Fibroblast of lung (primary cell): ENCODE measurements at regions not wholly inside any gene's neighbourhood (a gene's known extent, or its start where the extent isn't known, plus 50 kb on each side); places are given as distances from the start of the nearest gene placed in this dataset.

Experiments used
- DNase-seq, 2 donors: peaks; one replicate each; pipeline versions ENCODE4 v3.0.0 to v3.0.0-alpha.2; 2010; ENCODE audit warnings: low read depth in 2 of 2
- H2AFZ ChIP-seq: 2 replicates; pipeline ENCODE4 v1.5.1; 2012; ENCODE audit warnings: low read length, control low read depth, inconsistent platforms
- H3K27ac ChIP-seq: 2 replicates; pipeline ENCODE4 v1.5.1; 2011; ENCODE audit warnings: low read length, control low read depth; ENCODE audit not compliant: insufficient read depth
- H3K27me3 ChIP-seq: 2 replicates; pipeline ENCODE4 v1.5.1; 2011; ENCODE audit warnings: mild to moderate bottlenecking, low read length; ENCODE audit not compliant: control insufficient read depth, insufficient read depth
- H3K36me3 ChIP-seq: 2 replicates; pipeline ENCODE4 v1.5.1; 2011; ENCODE audit warnings: low read length; ENCODE audit not compliant: control insufficient read depth, insufficient read depth
- H3K4me1 ChIP-seq: 2 replicates; pipeline ENCODE4 v1.5.1; 2011; ENCODE audit warnings: low read length; ENCODE audit not compliant: control insufficient read depth, insufficient read depth; ENCODE audit errors: extremely low read depth
- H3K4me2 ChIP-seq: 2 replicates; pipeline ENCODE4 v1.5.1; 2011; ENCODE audit warnings: low read length, control low read depth; ENCODE audit not compliant: insufficient read depth; ENCODE audit errors: extremely low read depth
- H3K4me3 ChIP-seq, 4 experiments: fragments of 200-600 bp in 1 of 4; sonication (generic) in 1 of 4; replicated peaks in 1 of 4; 2 replicates each; pipeline ENCODE4 v1.5.1; 2011 to 2016; ENCODE audit warnings: low read length in 4 of 4, low read depth in 3 of 4, mild to moderate bottlenecking in 3 of 4, control low read depth in 2 of 4, inconsistent platforms in 1 of 4, mixed read lengths in 1 of 4; ENCODE audit not compliant: insufficient read depth in 1 of 4; ENCODE audit errors: control extremely low read depth in 1 of 4
- H3K79me2 ChIP-seq: 2 replicates; pipeline ENCODE4 v1.5.1; 2012; ENCODE audit warnings: mild to moderate bottlenecking, low read length, inconsistent platforms; ENCODE audit not compliant: control insufficient read depth, insufficient read depth
- H3K9ac ChIP-seq: 2 replicates; pipeline ENCODE4 v1.5.1; 2011; ENCODE audit warnings: mild to moderate bottlenecking, low read length, control low read depth; ENCODE audit not compliant: insufficient read depth
- H3K9me3 ChIP-seq: 2 replicates; pipeline ENCODE4 v1.5.1; 2012; ENCODE audit warnings: low read depth, low read length; ENCODE audit not compliant: control insufficient read depth, insufficient read depth
- H4K20me1 ChIP-seq: 2 replicates; pipeline ENCODE4 v1.5.1; 2011; ENCODE audit warnings: low read length; ENCODE audit not compliant: control insufficient read depth, insufficient read depth; ENCODE audit errors: extremely low read depth
- EZH2 ChIP-seq: IDR thresholded peaks from 2 replicates; pipeline ENCODE4 v1.5.1; 2012; ENCODE audit warnings: low read length, control low read depth, mild to moderate bottlenecking; ENCODE audit errors: missing control alignments
- TF ChIP-seq, protein P1 (sequence below), 2 donors: IDR thresholded peaks in 1 of 2; conservative IDR thresholded peaks in 1 of 2; 1 replicate in 1 of 2; 2 replicates in 1 of 2; pipeline ENCODE4 v1.5.1; 2011 to 2012; ENCODE audit warnings: low read length in 2 of 2, control low read depth in 1 of 2, inconsistent platforms in 1 of 2, low read depth in 1 of 2, mild to moderate bottlenecking in 1 of 2

DNA sequence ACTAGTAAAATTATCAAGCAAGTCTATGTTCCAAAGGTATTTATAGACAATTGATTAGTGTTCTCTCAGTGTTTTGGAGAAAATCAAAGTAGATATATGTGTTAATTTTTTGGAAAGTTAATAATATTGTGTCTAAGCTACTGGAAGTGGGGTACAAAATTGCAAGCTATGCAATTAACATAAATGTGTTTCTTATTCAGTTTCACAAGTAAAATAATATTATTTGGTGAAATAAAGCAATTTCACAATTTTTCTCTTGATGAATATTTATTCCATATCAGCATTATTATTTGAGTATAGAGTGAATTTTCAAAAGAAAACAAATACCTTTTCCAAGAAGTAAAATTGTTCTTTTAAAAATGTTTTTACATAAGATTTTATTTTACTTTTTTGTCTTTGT, 1047.7 kb downstream of the TBL1XR1 start:
- Histone ChIP-seq H3K4me3 (no peak overlapping the region), H3K79me2 (no peaks in the 10 kb centered on the region), H4K20me1 (no peaks in the 10 kb centered on the region), H3K36me3 (no peaks in the 10 kb centered on the region), H2AFZ (no peak overlapping the region), H3K4me1 (no peaks in the 10 kb centered on the region), H3K27me3 (no peaks in the 10 kb centered on the region), H3K9me3 (no peaks in the 10 kb centered on the region), H3K27ac (no peak overlapping the region), H3K9ac (no peak overlapping the region), H3K4me2 (no peak overlapping the region)
- TF ChIP-seq, protein P1, sequence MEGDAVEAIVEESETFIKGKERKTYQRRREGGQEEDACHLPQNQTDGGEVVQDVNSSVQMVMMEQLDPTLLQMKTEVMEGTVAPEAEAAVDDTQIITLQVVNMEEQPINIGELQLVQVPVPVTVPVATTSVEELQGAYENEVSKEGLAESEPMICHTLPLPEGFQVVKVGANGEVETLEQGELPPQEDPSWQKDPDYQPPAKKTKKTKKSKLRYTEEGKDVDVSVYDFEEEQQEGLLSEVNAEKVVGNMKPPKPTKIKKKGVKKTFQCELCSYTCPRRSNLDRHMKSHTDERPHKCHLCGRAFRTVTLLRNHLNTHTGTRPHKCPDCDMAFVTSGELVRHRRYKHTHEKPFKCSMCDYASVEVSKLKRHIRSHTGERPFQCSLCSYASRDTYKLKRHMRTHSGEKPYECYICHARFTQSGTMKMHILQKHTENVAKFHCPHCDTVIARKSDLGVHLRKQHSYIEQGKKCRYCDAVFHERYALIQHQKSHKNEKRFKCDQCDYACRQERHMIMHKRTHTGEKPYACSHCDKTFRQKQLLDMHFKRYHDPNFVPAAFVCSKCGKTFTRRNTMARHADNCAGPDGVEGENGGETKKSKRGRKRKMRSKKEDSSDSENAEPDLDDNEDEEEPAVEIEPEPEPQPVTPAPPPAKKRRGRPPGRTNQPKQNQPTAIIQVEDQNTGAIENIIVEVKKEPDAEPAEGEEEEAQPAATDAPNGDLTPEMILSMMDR (conservative IDR thresholded peaks at IDR 0.05 in 1 of 2, IDR thresholded peaks at IDR 0.05 in 1 of 2; ENCODE audit: low read depth in 1 of 2, low read length in 2 of 2): no peak
- TF ChIP-seq EZH2: no peak
- no peak for DNase-seq

DNA sequence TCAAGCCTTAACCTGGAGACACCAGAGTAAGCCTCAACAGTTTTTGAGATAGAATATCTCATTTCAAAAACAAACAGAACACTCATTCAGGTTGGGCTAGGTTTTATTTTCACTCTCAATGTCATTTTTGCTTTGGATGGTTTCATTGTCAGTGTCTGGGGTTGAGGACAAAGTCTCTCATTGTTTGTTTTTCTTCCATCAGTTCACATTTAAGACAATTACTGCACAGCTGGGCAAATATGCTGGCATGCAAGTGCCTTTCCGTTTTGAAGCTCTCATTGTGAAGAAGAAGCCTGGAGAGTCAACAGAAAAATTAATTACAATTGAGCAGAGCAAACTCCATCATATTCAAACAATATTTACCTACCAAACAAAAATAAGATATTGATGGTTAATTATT, 1050.0 kb downstream of the TBL1XR1 start:
- no peaks in the 10 kb centered on the region for H4K20me1 ChIP-seq
- no peak overlapping the region for H3K27ac ChIP-seq
- H2AFZ ChIP-seq: no peak overlapping the region
- H3K9me3 ChIP-seq: no peaks in the 10 kb centered on the region
- no peak overlapping the region for H3K4me3 ChIP-seq
- no peaks in the 10 kb centered on the region for H3K4me1 ChIP-seq
- H3K36me3 ChIP-seq: no peaks in the 10 kb centered on the region
- no peaks in the 10 kb centered on the region for H3K27me3 ChIP-seq
- H3K4me2 ChIP-seq: no peak overlapping the region
- DNase-seq: no peak
- H3K9ac ChIP-seq: no peak overlapping the region
- no peaks in the 10 kb centered on the region for H3K79me2 ChIP-seq
- no peak for TF ChIP-seq EZH2
- TF ChIP-seq, protein P1 (conservative IDR thresholded peaks at IDR 0.05 in 1 of 2, IDR thresholded peaks at IDR 0.05 in 1 of 2; ENCODE audit: low read depth in 1 of 2, low read length in 2 of 2): no peak

DNA sequence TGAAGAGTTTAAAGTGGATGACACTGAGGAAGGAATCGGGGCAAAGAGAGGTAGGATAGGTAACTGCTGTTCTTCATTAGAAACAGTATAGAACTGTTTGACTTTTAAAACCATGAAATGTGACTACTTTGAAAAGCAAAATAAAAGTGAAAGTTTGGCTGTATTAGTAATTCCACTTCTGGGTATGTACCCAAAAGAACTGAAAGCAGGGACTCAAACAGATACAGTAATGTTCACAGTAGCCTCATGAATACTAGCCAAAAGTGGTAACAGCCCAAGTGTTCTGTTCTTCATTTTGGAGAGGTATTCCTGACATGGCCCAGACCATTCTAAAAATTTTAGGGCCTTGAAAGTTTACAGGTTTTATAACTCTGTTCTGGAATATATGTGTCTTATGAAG, 1055.4 kb downstream of the TBL1XR1 start:
- no peaks in the 10 kb centered on the region for H3K36me3 ChIP-seq
- no peak overlapping the region for H3K27ac ChIP-seq
- no peaks in the 10 kb centered on the region for H3K9me3 ChIP-seq
- TF ChIP-seq EZH2: no peak
- TF ChIP-seq, protein P1 (conservative IDR thresholded peaks at IDR 0.05 in 1 of 2, IDR thresholded peaks at IDR 0.05 in 1 of 2; ENCODE audit: low read depth in 1 of 2, low read length in 2 of 2): no peak
- H2AFZ ChIP-seq: no peak overlapping the region
- no peaks in the 10 kb centered on the region for H3K27me3 ChIP-seq
- H3K4me2 ChIP-seq: no peak overlapping the region
- no peaks in the 10 kb centered on the region for H3K4me1 ChIP-seq
- DNase-seq: no peak
- H3K79me2 ChIP-seq: no peaks in the 10 kb centered on the region
- H3K4me3 ChIP-seq: no peak overlapping the region
- H3K9ac ChIP-seq: no peak overlapping the region
- H4K20me1 ChIP-seq: no peaks in the 10 kb centered on the region
